ENCODE measurements at regions not wholly inside any gene's neighbourhood (a gene's known extent, or its start where the extent isn't known, plus 50 kb on each side); places are given as distances from the start of the nearest gene placed in this dataset.
"Not testable (repeated sequence)": the region's sequence is repeated elsewhere in the genome, so short reads cannot be mapped to it uniquely, and the experiment has no call there.

GRCh38 chr2:78260861-78261260, 738.7 kb upstream of the LRRTM4 start:
- Mint-ChIP-seq H3K36me3 (no peaks in the 10 kb centered on the region), H3K27ac (no peak overlapping the region), H3K27me3 (no peaks in the 10 kb centered on the region), H3K9me3 (peaks cover 17% of the 10 kb centered on the region), H3K4me3 (no peak overlapping the region), H3K4me1 (ENCODE audit: low read depth) (no peaks in the 10 kb centered on the region)
- ChIA-PET CTCF (no interaction called here), POLR2A (no interaction called here)
- intact Hi-C loops (cut with micrococcal nuclease) = no loop called here
- no peak for DNase-seq

- H3K27ac Mint-ChIP-seq = no peak overlapping the region
- no peaks in the 10 kb centered on the region for H3K36me3 Mint-ChIP-seq
- no peaks in the 10 kb centered on the region for H3K27me3 Mint-ChIP-seq
- H3K4me1 Mint-ChIP-seq (ENCODE audit: low read depth) = no peaks in the 10 kb centered on the region
- ChIA-PET POLR2A (no interaction called here), CTCF (no interaction called here)
- intact Hi-C loops (cut with micrococcal nuclease) = no loop called here
- H3K9me3 Mint-ChIP-seq = peaks cover 17% of the 10 kb centered on the region
- no peak for DNase-seq
- no peak overlapping the region for H3K4me3 Mint-ChIP-seq
Measured at GRCh38 chr2:78261454-78261853, 739.3 kb upstream of the LRRTM4 start.

- DNase-seq; H3K4me3 Mint-ChIP-seq; intact Hi-C loops (cut with micrococcal nuclease); H3K4me1 Mint-ChIP-seq (ENCODE audit: low read depth); H3K27ac Mint-ChIP-seq; CTCF ChIA-PET; POLR2A ChIA-PET; H3K27me3 Mint-ChIP-seq; H3K36me3 Mint-ChIP-seq: not testable (repeated sequence)
- peaks cover 17% of the 10 kb centered on the region for H3K9me3 Mint-ChIP-seq
Measured at GRCh38 chr2:78262089-78262488, 739.9 kb upstream of the LRRTM4 start.

GRCh38 chr2:78262713-78263375, 740.7 kb upstream of the LRRTM4 start:
- H3K27me3 Mint-ChIP-seq = no peaks in the 10 kb centered on the region
- intact Hi-C loops (cut with micrococcal nuclease) = no loop called here
- H3K4me1 Mint-ChIP-seq (ENCODE audit: low read depth) = no peaks in the 10 kb centered on the region
- POLR2A ChIA-PET = no interaction called here
- H3K36me3 Mint-ChIP-seq = no peaks in the 10 kb centered on the region
- H3K27ac Mint-ChIP-seq = no peak overlapping the region
- H3K9me3 Mint-ChIP-seq = peaks cover 17% of the 10 kb centered on the region
- CTCF ChIA-PET = no interaction called here
- no peak overlapping the region for H3K4me3 Mint-ChIP-seq
- no peak for DNase-seq

- H3K4me1 Mint-ChIP-seq (ENCODE audit: low read depth) = no peaks in the 10 kb centered on the region
- no peak overlapping the region for H3K27ac Mint-ChIP-seq
- no peak overlapping the region for H3K4me3 Mint-ChIP-seq
- DNase-seq = no peak
- intact Hi-C loops (cut with micrococcal nuclease) = no loop called here
- ChIA-PET CTCF (no interaction called here), POLR2A (no interaction called here)
- H3K9me3 Mint-ChIP-seq = peaks cover 15% of the 10 kb centered on the region
- no peaks in the 10 kb centered on the region for H3K27me3 Mint-ChIP-seq
- H3K36me3 Mint-ChIP-seq = no peaks in the 10 kb centered on the region
Measured at GRCh38 chr2:78263571-78263970, 741.4 kb upstream of the LRRTM4 start.

- H3K4me1 Mint-ChIP-seq (ENCODE audit: low read depth) = no peaks in the 10 kb centered on the region
- no peaks in the 10 kb centered on the region for H3K36me3 Mint-ChIP-seq
Measured at GRCh38 chr2:78264130-78264529, 742.0 kb upstream of the LRRTM4 start.

GRCh38 chr2:78281164-78281563, 744.3 kb upstream of the REG3G start:
- H3K4me3 Mint-ChIP-seq = no peak overlapping the region
- no peaks in the 10 kb centered on the region for H3K4me1 Mint-ChIP-seq (ENCODE audit: low read depth)
- no peak overlapping the region for H3K27ac Mint-ChIP-seq
- intact Hi-C loops (cut with micrococcal nuclease) = no loop called here
- H3K9me3 Mint-ChIP-seq = peaks cover 18% of the 10 kb centered on the region
- ChIA-PET POLR2A (no interaction called here), CTCF (no interaction called here)
- DNase-seq = no peak
- no peaks in the 10 kb centered on the region for H3K27me3 Mint-ChIP-seq
- H3K36me3 Mint-ChIP-seq = no peaks in the 10 kb centered on the region

More at GRCh38 chr2:78264130-78264529, 742.0 kb upstream of the LRRTM4 start:
- intact Hi-C loops (cut with micrococcal nuclease) = no loop called here
- ChIA-PET POLR2A (no interaction called here), CTCF (no interaction called here)
- no peak overlapping the region for H3K27ac Mint-ChIP-seq
- H3K9me3 Mint-ChIP-seq = peaks cover 13% of the 10 kb centered on the region
- no peak overlapping the region for H3K4me3 Mint-ChIP-seq
- no peak for DNase-seq
- no peaks in the 10 kb centered on the region for H3K27me3 Mint-ChIP-seq

- ChIA-PET POLR2A (no interaction called here), CTCF (no interaction called here)
- Mint-ChIP-seq H3K4me3 (no peak overlapping the region), H3K4me1 (ENCODE audit: low read depth) (no peaks in the 10 kb centered on the region), H3K36me3 (no peaks in the 10 kb centered on the region), H3K9me3 (peaks cover 18% of the 10 kb centered on the region), H3K27me3 (no peaks in the 10 kb centered on the region), H3K27ac (no peak overlapping the region)
- no peak for DNase-seq
- intact Hi-C loops (cut with micrococcal nuclease) = no loop called here
Measured at GRCh38 chr2:78290581-78291214, 734.8 kb upstream of the REG3G start.

GRCh38 chr2:78293768-78294167, 731.7 kb upstream of the REG3G start:
- H3K27ac Mint-ChIP-seq = no peak overlapping the region
- no peak for DNase-seq
- H3K4me1 Mint-ChIP-seq (ENCODE audit: low read depth) = no peaks in the 10 kb centered on the region
- peaks cover 22% of the 10 kb centered on the region for H3K9me3 Mint-ChIP-seq
- H3K36me3 Mint-ChIP-seq = no peaks in the 10 kb centered on the region
- H3K4me3 Mint-ChIP-seq = no peak overlapping the region
- POLR2A ChIA-PET = no interaction called here
- CTCF ChIA-PET = no interaction called here
- intact Hi-C loops (cut with micrococcal nuclease) = no loop called here
- H3K27me3 Mint-ChIP-seq = no peaks in the 10 kb centered on the region

- no peak overlapping the region for H3K4me3 Mint-ChIP-seq
Measured at GRCh38 chr2:78301166-78301789, 724.2 kb upstream of the REG3G start.

GRCh38 chr2:78304678-78305077, 720.8 kb upstream of the REG3G start:
- ChIA-PET POLR2A (no interaction called here), CTCF (no interaction called here)
- intact Hi-C loops (cut with micrococcal nuclease) = no loop called here
- no peak for DNase-seq
- Mint-ChIP-seq H3K27me3 (no peaks in the 10 kb centered on the region), H3K9me3 (peaks cover 24% of the 10 kb centered on the region), H3K4me3 (no peak overlapping the region), H3K36me3 (no peaks in the 10 kb centered on the region), H3K4me1 (ENCODE audit: low read depth) (no peaks in the 10 kb centered on the region), H3K27ac (no peak overlapping the region)

More at GRCh38 chr2:78301166-78301789, 724.2 kb upstream of the REG3G start:
- ChIA-PET CTCF (no interaction called here), POLR2A (no interaction called here)
- Mint-ChIP-seq H3K9me3 (peaks cover 23% of the 10 kb centered on the region), H3K36me3 (no peaks in the 10 kb centered on the region), H3K27me3 (no peaks in the 10 kb centered on the region), H3K4me1 (ENCODE audit: low read depth) (no peaks in the 10 kb centered on the region), H3K27ac (no peak overlapping the region)
- intact Hi-C loops (cut with micrococcal nuclease) = no loop called here
- no peak for DNase-seq

- Mint-ChIP-seq H3K9me3 (peaks cover 29% of the 10 kb centered on the region), H3K27ac (no peak overlapping the region), H3K36me3 (no peaks in the 10 kb centered on the region), H3K4me1 (ENCODE audit: low read depth) (no peaks in the 10 kb centered on the region), H3K4me3 (no peak overlapping the region), H3K27me3 (no peaks in the 10 kb centered on the region)
- intact Hi-C loops (cut with micrococcal nuclease) = no loop called here
- ChIA-PET POLR2A (no interaction called here), CTCF (no interaction called here)
- DNase-seq = no peak
Measured at GRCh38 chr2:78309460-78309859, 716.0 kb upstream of the REG3G start.

GRCh38 chr2:78315368-78315767, 710.1 kb upstream of the REG3G start:
- Mint-ChIP-seq H3K4me3 (no peak overlapping the region), H3K4me1 (ENCODE audit: low read depth) (no peaks in the 10 kb centered on the region), H3K27ac (no peak overlapping the region), H3K27me3 (no peaks in the 10 kb centered on the region), H3K9me3 (peaks cover 20% of the 10 kb centered on the region), H3K36me3 (no peaks in the 10 kb centered on the region)
- POLR2A ChIA-PET = no interaction called here
- no peak for DNase-seq
- intact Hi-C loops (cut with micrococcal nuclease) = no loop called here
- CTCF ChIA-PET = no interaction called here

Measured in activated CD4-positive, alpha-beta memory T cell treated with anti-CD3 and anti-CD28 coated beads for 36 hours (primary cell).